HCT116 (cell line): ENCODE measurements at regions not wholly inside any gene's neighbourhood (a gene's known extent, or its start where the extent isn't known, plus 50 kb on each side); places are given as distances from the start of the nearest gene placed in this dataset.

Source experiments
- ATAC-seq: fragments of 200-7000 bp; cut with Tn5 transposase; 2 replicates; pipeline ENCODE4 v1.9.1; 2020; ENCODE audit warnings: mild to moderate bottlenecking, moderate library complexity
- BruUV-seq: library from RNA; stranded (reverse); fragments of 400-500 nt; replicated peaks from 2 replicates; lab custom pipeline; 2021; lab: Mats Ljungman, UMichigan
- CTCF ChIA-PET: fragments of 300-600 bp; sonication (Branson Sonifier 250); formaldehyde crosslinking; loops from one replicate; lab custom pipeline; 2021; ENCODE audit warnings: antibody characterized with exemption; lab: Charles Lee
- POLR2A ChIA-PET: fragments of 300-600, 350-600 bp; sonication (Branson Sonifier 250); formaldehyde crosslinking; loops from one replicate; lab custom pipeline; 2021; ENCODE audit warnings: antibody characterized with exemption; lab: Charles Lee
- RAD21 ChIA-PET, 2 experiments: fragments of 300-600 bp; sonication (Branson Sonifier 250); formaldehyde crosslinking; loops; one replicate each; lab custom pipeline; 2023; ENCODE audit warnings: low total read pairs in 2 of 2; ENCODE audit not compliant: uncharacterized antibody in 2 of 2, unreplicated experiment in 2 of 2, low non-redundant PET in 1 of 2; lab: Charles Lee
- DNase-seq: peaks from one replicate; pipeline ENCODE4 v3.0.0-alpha.2; 2010; ENCODE audit warnings: low read depth, low spot score
- H2AFZ ChIP-seq: fragments of 200-600 bp; shearing (Covaris generic), sonication (generic); 2 replicates; pipeline ENCODE4 v1.6.1; 2017; ENCODE audit warnings: low read depth, mixed run types, mixed read lengths, antibody characterized with exemption, low read length; ENCODE audit not compliant: poor library complexity, severe bottlenecking
- H3K27ac ChIP-seq: 2 replicates; pipeline ENCODE4 v1.5.1; 2012; ENCODE audit warnings: low read depth, low read length
- H3K27me3 ChIP-seq: fragments of 200-600 bp; sonication (generic); 2 replicates; pipeline ENCODE4 v1.6.1; 2016; ENCODE audit warnings: mixed run types, low read length, mixed read lengths; ENCODE audit not compliant: insufficient read depth
- H3K36me3 ChIP-seq, 2 experiments: fragments of 200-500 bp in 1 of 2; fragments of 200-600 bp in 1 of 2; sonication (Bioruptor generic) in 1 of 2; sonication (generic) in 1 of 2; 2 replicates each; pipeline versions ENCODE4 v1.5.1 to v1.6.1; 2014 to 2016; ENCODE audit warnings: low read length in 2 of 2, inconsistent platforms in 1 of 2, mixed read lengths in 1 of 2, mixed run types in 1 of 2; ENCODE audit not compliant: insufficient read depth in 2 of 2, control insufficient read depth in 1 of 2
- H3K4me1 ChIP-seq, 2 experiments: fragments of 200-600 bp in 1 of 2; sonication (generic) in 1 of 2; 2 replicates each; pipeline versions ENCODE4 v1.5.1 to v1.6.1; 2012 to 2017; ENCODE audit warnings: low read length in 2 of 2, inconsistent platforms in 1 of 2, mild to moderate bottlenecking in 1 of 2, mixed read lengths in 1 of 2, mixed run types in 1 of 2, moderate library complexity in 1 of 2; ENCODE audit not compliant: insufficient read depth in 2 of 2, control insufficient read depth in 1 of 2
- H3K4me2 ChIP-seq: fragments of 200-600 bp; sonication (generic); 2 replicates; pipeline ENCODE4 v1.6.1; 2017; ENCODE audit warnings: mixed run types, low read length, mixed read lengths
- H3K4me3 ChIP-seq, 2 experiments: fragments of 200-600 bp in 1 of 2; sonication (generic) in 1 of 2; replicated peaks in 1 of 2; 2 replicates each; pipeline ENCODE4 v1.5.1; 2011 to 2016; ENCODE audit warnings: low read length in 2 of 2, control low read depth in 1 of 2, low read depth in 1 of 2, mild to moderate bottlenecking in 1 of 2, mixed read lengths in 1 of 2, mixed run types in 1 of 2
- H3K79me2 ChIP-seq: fragments of 200-600 bp; sonication (generic); 2 replicates; pipeline ENCODE4 v1.6.1; 2017; ENCODE audit warnings: mild to moderate bottlenecking, mixed run types, low read length, moderate library complexity, mixed read lengths; ENCODE audit not compliant: insufficient read depth
- H3K9ac ChIP-seq: fragments of 200-600 bp; sonication (generic); 2 replicates; pipeline ENCODE4 v1.6.1; 2016; ENCODE audit warnings: low read length, mixed read lengths
- H3K9me2 ChIP-seq: fragments of 200-600 bp; sonication (generic), shearing (Covaris generic); 2 replicates; pipeline ENCODE4 v1.6.1; 2017; ENCODE audit warnings: mixed run types, mild to moderate bottlenecking, moderate library complexity; ENCODE audit not compliant: insufficient read depth
- H3K9me3 ChIP-seq, 2 experiments: fragments of 200-500 bp in 1 of 2; fragments of 200-600 bp in 1 of 2; sonication (Bioruptor generic) in 1 of 2; sonication (generic) in 1 of 2; 2 replicates each; pipeline ENCODE4 v1.6.1; 2014 to 2017; ENCODE audit warnings: low read length in 2 of 2, mixed read lengths in 2 of 2, inconsistent platforms in 1 of 2, low read depth in 1 of 2, mild to moderate bottlenecking in 1 of 2, mixed run types in 1 of 2, moderate library complexity in 1 of 2; ENCODE audit not compliant: control insufficient read depth in 1 of 2, insufficient read depth in 1 of 2
- H4K20me1 ChIP-seq: fragments of 200-600 bp; sonication (generic), shearing (Covaris generic); 2 replicates; pipeline ENCODE4 v1.6.1; 2017; ENCODE audit warnings: mixed run types, mild to moderate bottlenecking, moderate library complexity; ENCODE audit not compliant: insufficient read depth
- CBX3 ChIP-seq: IDR thresholded peaks from 2 replicates; pipeline ENCODE4 v1.6.1; 2012; ENCODE audit warnings: low read depth
- CEBPB ChIP-seq: IDR thresholded peaks from 2 replicates; pipeline ENCODE4 v1.6.1; 2012; ENCODE audit warnings: low read depth
- CTCF ChIP-seq, 3 experiments: fragments of 200-600 bp in 1 of 3; sonication (generic) in 1 of 3; IDR thresholded peaks in 2 of 3; conservative IDR thresholded peaks in 1 of 3; 2 replicates each; pipeline ENCODE4 v1.5.1; 2012 to 2017; ENCODE audit warnings: low read depth in 2 of 3, low read length in 2 of 3, antibody characterized with exemption in 1 of 3, borderline replicate concordance in 1 of 3, control low read depth in 1 of 3, mild to moderate bottlenecking in 1 of 3, mixed read lengths in 1 of 3, mixed run types in 1 of 3, moderate library complexity in 1 of 3; ENCODE audit not compliant: insufficient read depth in 1 of 3
- ELF1 ChIP-seq: IDR thresholded peaks from 2 replicates; pipeline ENCODE4 v1.6.1; 2012; ENCODE audit warnings: low read depth, borderline replicate concordance
- EZH2 ChIP-seq: fragments of 200-600 bp; sonication (generic); IDR thresholded peaks from 2 replicates; pipeline ENCODE4 v1.6.1; 2017; ENCODE audit warnings: antibody characterized with exemption, mixed run types
- EZH2phosphoT487 ChIP-seq: fragments of 200-600 bp; IDR thresholded peaks from 2 replicates; pipeline ENCODE4 v1.6.1; 2018; ENCODE audit warnings: antibody characterized with exemption, borderline replicate concordance
- JUND ChIP-seq: IDR thresholded peaks from 2 replicates; pipeline ENCODE4 v1.6.1; 2012
- MAX ChIP-seq: IDR thresholded peaks from 2 replicates; pipeline ENCODE4 v1.6.1; 2012
- POLR2AphosphoS5 ChIP-seq: IDR thresholded peaks from 2 replicates; pipeline ENCODE4 v1.6.1; 2011; ENCODE audit warnings: mild to moderate bottlenecking, low read depth, low read length, moderate library complexity
- RAD21 ChIP-seq: IDR thresholded peaks from 2 replicates; pipeline ENCODE4 v1.6.1; 2012; ENCODE audit warnings: low read depth, mild to moderate bottlenecking
- REST ChIP-seq: IDR thresholded peaks from 2 replicates; pipeline ENCODE4 v1.6.1; 2012; ENCODE audit warnings: low read depth
- SP1 ChIP-seq: IDR thresholded peaks from 2 replicates; pipeline ENCODE4 v1.6.1; 2012; ENCODE audit warnings: low read depth
- TCF7L2 ChIP-seq: IDR thresholded peaks from 2 replicates; pipeline ENCODE4 v1.7.0; 2011; ENCODE audit warnings: borderline replicate concordance, inconsistent platforms; ENCODE audit not compliant: insufficient read depth, insufficient read length; ENCODE audit errors: extremely low read depth
- ZBTB33 ChIP-seq: IDR thresholded peaks from 2 replicates; pipeline ENCODE4 v1.6.1; 2011; ENCODE audit warnings: mild to moderate bottlenecking, low read length, moderate library complexity; ENCODE audit not compliant: insufficient replicate concordance; ENCODE audit errors: extremely low read depth
- ZFX ChIP-seq: fragments of 450-650 bp; IDR thresholded peaks from 2 replicates; pipeline ENCODE4 v1.6.1; 2017
- intact Hi-C: fragments of 100-400 bp; cut with micrococcal nuclease; formaldehyde crosslinking; loops from 2 replicates; pipeline ENCODE4 v1.10.0; 2022
- TF ChIP-seq, protein P1 (sequence below): IDR thresholded peaks from 2 replicates; pipeline ENCODE4 v1.6.1; 2012

- Histone ChIP-seq H3K9me3 (peaks cover 8 to 21% of the 10 kb centered on the region in 2 experiments; a peak in 2 of 4 replicates), H3K4me2 (no peak overlapping the region), H3K27me3 (no peaks in the 10 kb centered on the region), H3K9me2 (no peaks in the 10 kb centered on the region), H4K20me1 (no peaks in the 10 kb centered on the region), H3K36me3 (no peaks in the 10 kb centered on the region), H3K27ac (no peak overlapping the region), H3K79me2 (no peaks in the 10 kb centered on the region), H3K9ac (no peak overlapping the region), H3K4me3 (no peak overlapping the region), H3K4me1 (no peaks in the 10 kb centered on the region), H2AFZ (no peak overlapping the region)
- TF ChIP-seq POLR2AphosphoS5 = no peak
- no peak for TF ChIP-seq RAD21
- TF ChIP-seq, protein P1, sequence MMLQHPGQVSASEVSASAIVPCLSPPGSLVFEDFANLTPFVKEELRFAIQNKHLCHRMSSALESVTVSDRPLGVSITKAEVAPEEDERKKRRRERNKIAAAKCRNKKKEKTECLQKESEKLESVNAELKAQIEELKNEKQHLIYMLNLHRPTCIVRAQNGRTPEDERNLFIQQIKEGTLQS = no peak
- no peak for TF ChIP-seq CTCF (IDR thresholded peaks at IDR 0.05 in 2 of 3, conservative IDR thresholded peaks at IDR 0.05 in 1 of 3; ENCODE audit: borderline replicate concordance in 1 of 3, insufficient read depth in 1 of 3, low read depth in 2 of 3, low read length in 2 of 3)
- no peak for TF ChIP-seq REST
- TF ChIP-seq TCF7L2 = no peak
- TF ChIP-seq SP1 = no peak
- TF ChIP-seq CEBPB = no peak
- no peak for TF ChIP-seq JUND
- TF ChIP-seq CBX3 = no peak
- no peak for TF ChIP-seq ELF1
- TF ChIP-seq EZH2 = no peak
- TF ChIP-seq MAX = no peak
- TF ChIP-seq ZBTB33 = no peak
- no peak for TF ChIP-seq ZFX
- TF ChIP-seq EZH2phosphoT487 = no peak
- BruUV-seq = no TSS peak
- ATAC-seq (no peak), DNase-seq (no peak)
- CTCF ChIA-PET = no interaction called here
- intact Hi-C loops = no loop called here
- RAD21 ChIA-PET = no interaction called here
- POLR2A ChIA-PET = no interaction called here
Measured at GRCh38 chr13:59043016-59043415, 1120.7 kb downstream of the DIAPH3 start.
